ENCODE measurements at regions not wholly inside any gene's neighbourhood (a gene's known extent, or its start where the extent isn't known, plus 50 kb on each side); places are given as distances from the start of the nearest gene placed in this dataset.

GRCh38 chr6:94131271-94131670, 711.9 kb upstream of the EPHA7 start:
- Mint-ChIP-seq H3K27me3 (ENCODE audit: unreplicated experiment) (no peaks in the 10 kb centered on the region), H3K36me3 (ENCODE audit: low read depth, unreplicated experiment) (no peaks in the 10 kb centered on the region), H3K4me1 (ENCODE audit: unreplicated experiment) (no peaks in the 10 kb centered on the region), H3K4me3 (ENCODE audit: unreplicated experiment) (no peak overlapping the region), H3K27ac (ENCODE audit: unreplicated experiment) (no peak overlapping the region), H3K9me3 (ENCODE audit: unreplicated experiment) (no peaks in the 10 kb centered on the region)
- DNase-seq (ENCODE audit: low spot score) = no peak
- no peak for TF ChIP-seq CTCF (IDR thresholded peaks at IDR 0.05; ENCODE audit: unreplicated experiment)

- no peak overlapping the region for H3K4me3 Mint-ChIP-seq (ENCODE audit: unreplicated experiment)
- no peak for TF ChIP-seq CTCF (IDR thresholded peaks at IDR 0.05; ENCODE audit: unreplicated experiment)
These were observed 711.1 kb upstream of the EPHA7 start for GRCh38 chr6:94130478-94130877.

GRCh38 chr6:94129926-94130325, 710.6 kb upstream of the EPHA7 start:
- H3K4me3 Mint-ChIP-seq (ENCODE audit: unreplicated experiment) = no peak overlapping the region
- H3K36me3 Mint-ChIP-seq (ENCODE audit: low read depth, unreplicated experiment) = no peaks in the 10 kb centered on the region
- H3K27me3 Mint-ChIP-seq (ENCODE audit: unreplicated experiment) = no peaks in the 10 kb centered on the region
- no peak for DNase-seq (ENCODE audit: low spot score)
- no peaks in the 10 kb centered on the region for H3K9me3 Mint-ChIP-seq (ENCODE audit: unreplicated experiment)
- TF ChIP-seq CTCF (IDR thresholded peaks at IDR 0.05; ENCODE audit: unreplicated experiment) = no peak
- no peaks in the 10 kb centered on the region for H3K4me1 Mint-ChIP-seq (ENCODE audit: unreplicated experiment)
- no peak overlapping the region for H3K27ac Mint-ChIP-seq (ENCODE audit: unreplicated experiment)

More at GRCh38 chr6:94130478-94130877, 711.1 kb upstream of the EPHA7 start:
- no peak for DNase-seq (ENCODE audit: low spot score)
- H3K27ac Mint-ChIP-seq (ENCODE audit: unreplicated experiment) = no peak overlapping the region
- H3K9me3 Mint-ChIP-seq (ENCODE audit: unreplicated experiment) = no peaks in the 10 kb centered on the region
- no peaks in the 10 kb centered on the region for H3K36me3 Mint-ChIP-seq (ENCODE audit: low read depth, unreplicated experiment)
- no peaks in the 10 kb centered on the region for H3K4me1 Mint-ChIP-seq (ENCODE audit: unreplicated experiment)
- no peaks in the 10 kb centered on the region for H3K27me3 Mint-ChIP-seq (ENCODE audit: unreplicated experiment)

- Mint-ChIP-seq H3K27me3 (ENCODE audit: unreplicated experiment) (no peaks in the 10 kb centered on the region), H3K36me3 (ENCODE audit: low read depth, unreplicated experiment) (no peaks in the 10 kb centered on the region), H3K9me3 (ENCODE audit: unreplicated experiment) (no peaks in the 10 kb centered on the region), H3K4me3 (ENCODE audit: unreplicated experiment) (no peak overlapping the region), H3K27ac (ENCODE audit: unreplicated experiment) (no peak overlapping the region), H3K4me1 (ENCODE audit: unreplicated experiment) (no peaks in the 10 kb centered on the region)
- no peak for DNase-seq (ENCODE audit: low spot score)
- no peak for TF ChIP-seq CTCF (IDR thresholded peaks at IDR 0.05; ENCODE audit: unreplicated experiment)
These were observed 708.4 kb upstream of the EPHA7 start for GRCh38 chr6:94127716-94128115.

GRCh38 chr6:94124333-94124732, 705.0 kb upstream of the EPHA7 start:
- H3K4me1 Mint-ChIP-seq (ENCODE audit: unreplicated experiment) = peaks cover 6% of the 10 kb centered on the region
- no peak overlapping the region for H3K27ac Mint-ChIP-seq (ENCODE audit: unreplicated experiment)
- DNase-seq (ENCODE audit: low spot score) = no peak
- H3K36me3 Mint-ChIP-seq (ENCODE audit: low read depth, unreplicated experiment) = no peaks in the 10 kb centered on the region
- TF ChIP-seq CTCF (IDR thresholded peaks at IDR 0.05; ENCODE audit: unreplicated experiment) = no peak
- no peaks in the 10 kb centered on the region for H3K9me3 Mint-ChIP-seq (ENCODE audit: unreplicated experiment)
- no peaks in the 10 kb centered on the region for H3K27me3 Mint-ChIP-seq (ENCODE audit: unreplicated experiment)
- H3K4me3 Mint-ChIP-seq (ENCODE audit: unreplicated experiment) = no peak overlapping the region

All from endothelial cell (in vitro differentiated cells).